HL-60 (cell line): ENCODE measurements at regions not wholly inside any gene's neighbourhood (a gene's known extent, or its start where the extent isn't known, plus 50 kb on each side); places are given as distances from the start of the nearest gene placed in this dataset.

Source experiments
- GABPA ChIP-seq: IDR thresholded peaks from 2 replicates; pipeline ENCODE4 v1.6.1; 2012; ENCODE audit warnings: low read depth
- POLR2AphosphoS5 ChIP-seq: IDR thresholded peaks from 2 replicates; pipeline ENCODE4 v1.6.1; 2012; ENCODE audit warnings: low read depth
- REST ChIP-seq: IDR thresholded peaks from 2 replicates; pipeline ENCODE4 v1.6.1; 2012; ENCODE audit warnings: low read depth; ENCODE audit not compliant: insufficient replicate concordance
- TF ChIP-seq, protein P1 (sequence below): IDR thresholded peaks from one replicate; pipeline ENCODE4 v1.5.1; 2011; ENCODE audit warnings: low read length, control low read depth, inconsistent platforms; ENCODE audit not compliant: insufficient read depth

DNA sequence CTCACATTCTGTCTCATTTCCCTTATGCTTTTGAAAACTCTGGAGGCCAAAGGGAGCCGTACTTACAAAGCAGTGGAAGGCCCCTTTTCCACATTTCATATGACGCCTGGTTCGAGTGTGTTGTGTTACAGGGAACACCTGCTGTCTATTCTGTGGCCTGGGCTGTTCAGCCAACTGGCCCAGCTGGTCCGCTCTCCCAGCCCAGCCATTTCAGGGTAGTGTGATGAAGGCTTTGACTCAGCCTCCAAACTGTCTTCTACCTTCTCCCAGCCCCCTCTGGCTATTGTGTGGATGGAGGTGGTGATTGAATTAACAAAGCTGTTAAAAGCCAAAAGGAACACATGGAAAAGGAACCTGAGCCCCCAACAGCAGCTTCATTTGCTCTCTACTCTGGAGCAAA lies 233.8 kb downstream of the ICOS start:
- TF ChIP-seq, protein P1, sequence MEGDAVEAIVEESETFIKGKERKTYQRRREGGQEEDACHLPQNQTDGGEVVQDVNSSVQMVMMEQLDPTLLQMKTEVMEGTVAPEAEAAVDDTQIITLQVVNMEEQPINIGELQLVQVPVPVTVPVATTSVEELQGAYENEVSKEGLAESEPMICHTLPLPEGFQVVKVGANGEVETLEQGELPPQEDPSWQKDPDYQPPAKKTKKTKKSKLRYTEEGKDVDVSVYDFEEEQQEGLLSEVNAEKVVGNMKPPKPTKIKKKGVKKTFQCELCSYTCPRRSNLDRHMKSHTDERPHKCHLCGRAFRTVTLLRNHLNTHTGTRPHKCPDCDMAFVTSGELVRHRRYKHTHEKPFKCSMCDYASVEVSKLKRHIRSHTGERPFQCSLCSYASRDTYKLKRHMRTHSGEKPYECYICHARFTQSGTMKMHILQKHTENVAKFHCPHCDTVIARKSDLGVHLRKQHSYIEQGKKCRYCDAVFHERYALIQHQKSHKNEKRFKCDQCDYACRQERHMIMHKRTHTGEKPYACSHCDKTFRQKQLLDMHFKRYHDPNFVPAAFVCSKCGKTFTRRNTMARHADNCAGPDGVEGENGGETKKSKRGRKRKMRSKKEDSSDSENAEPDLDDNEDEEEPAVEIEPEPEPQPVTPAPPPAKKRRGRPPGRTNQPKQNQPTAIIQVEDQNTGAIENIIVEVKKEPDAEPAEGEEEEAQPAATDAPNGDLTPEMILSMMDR: no peak
- no peak for TF ChIP-seq POLR2AphosphoS5
- TF ChIP-seq REST: no peak
- no peak for TF ChIP-seq GABPA
